H9 (cell line): ENCODE measurements at regions not wholly inside any gene's neighbourhood (a gene's known extent, or its start where the extent isn't known, plus 50 kb on each side); places are given as distances from the start of the nearest gene placed in this dataset.

Experiments
- DNase-seq: peaks from one replicate; pipeline ENCODE4 v3.0.0-alpha.2; 2017
- H2AFZ ChIP-seq: one replicate; pipeline ENCODE4 v1.6.1; 2013; ENCODE audit warnings: mild to moderate bottlenecking, low read length, control low read depth, moderate library complexity
- H2AK5ac ChIP-seq: 2 replicates; pipeline ENCODE4 v1.6.1; 2013; ENCODE audit warnings: low read length, control low read depth, mixed read lengths; ENCODE audit not compliant: insufficient read length
- H2BK120ac ChIP-seq: one replicate; pipeline ENCODE4 v1.6.1; 2013; ENCODE audit warnings: low read depth, mild to moderate bottlenecking, low read length, control low read depth, inconsistent platforms; ENCODE audit not compliant: poor library complexity, severe bottlenecking
- H2BK12ac ChIP-seq: 2 replicates; pipeline ENCODE4 v1.6.1; 2013; ENCODE audit warnings: low read length, control low read depth, mixed read lengths, low read depth; ENCODE audit not compliant: insufficient read length
- H2BK15ac ChIP-seq: 2 replicates; pipeline ENCODE4 v1.6.1; 2013; ENCODE audit warnings: low read depth, low read length, control low read depth
- H2BK20ac ChIP-seq: one replicate; pipeline ENCODE4 v1.6.1; 2013; ENCODE audit warnings: low read depth, mild to moderate bottlenecking, low read length, control low read depth, inconsistent platforms; ENCODE audit not compliant: poor library complexity, severe bottlenecking
- H2BK5ac ChIP-seq: 2 replicates; pipeline ENCODE4 v1.6.1; 2013; ENCODE audit warnings: low read length, control low read depth, mixed read lengths; ENCODE audit not compliant: insufficient read length
- H3K14ac ChIP-seq: 2 replicates; pipeline ENCODE4 v1.6.1; 2013; ENCODE audit warnings: low read length, control low read depth; ENCODE audit not compliant: insufficient read depth
- H3K18ac ChIP-seq: 2 replicates; pipeline ENCODE4 v1.6.1; 2013; ENCODE audit warnings: low read depth, mild to moderate bottlenecking, mixed read lengths, low read length, control low read depth; ENCODE audit not compliant: insufficient read length
- H3K23ac ChIP-seq: 2 replicates; pipeline ENCODE4 v1.6.1; 2013; ENCODE audit warnings: low read length, control low read depth, mixed read lengths, low read depth; ENCODE audit not compliant: insufficient read length
- H3K23me2 ChIP-seq: 2 replicates; pipeline ENCODE4 v1.6.1; 2013; ENCODE audit warnings: low read depth, mild to moderate bottlenecking, mixed read lengths, low read length, control low read depth; ENCODE audit not compliant: insufficient read length, poor library complexity, severe bottlenecking
- H3K27ac ChIP-seq: 2 replicates; pipeline ENCODE4 v1.5.1; 2013; ENCODE audit warnings: low read length, control low read depth, mixed read lengths, low read depth; ENCODE audit not compliant: insufficient read length
- H3K27me3 ChIP-seq: 2 replicates; pipeline ENCODE4 v1.6.1; 2013; ENCODE audit warnings: low read length, control low read depth, inconsistent platforms; ENCODE audit not compliant: insufficient read depth
- H3K4ac ChIP-seq: 2 replicates; pipeline ENCODE4 v1.6.1; 2013; ENCODE audit warnings: low read depth, mild to moderate bottlenecking, control low read depth, inconsistent platforms, low read length, moderate library complexity
- H3K4me1 ChIP-seq: 2 replicates; pipeline ENCODE4 v1.6.1; 2013; ENCODE audit warnings: low read length, control low read depth, inconsistent platforms; ENCODE audit not compliant: insufficient read depth
- H3K4me2 ChIP-seq: 2 replicates; pipeline ENCODE4 v1.6.1; 2013; ENCODE audit warnings: low read length, control low read depth, mixed read lengths; ENCODE audit not compliant: insufficient read length, insufficient read depth
- H3K56ac ChIP-seq: 2 replicates; pipeline ENCODE4 v1.6.1; 2013; ENCODE audit warnings: low read depth, mild to moderate bottlenecking, mixed read lengths, low read length, control low read depth; ENCODE audit not compliant: insufficient read length
- H3K79me1 ChIP-seq: 2 replicates; pipeline ENCODE4 v1.6.1; 2013; ENCODE audit warnings: low read depth, mild to moderate bottlenecking, moderate library complexity, low read length, control low read depth, inconsistent platforms; ENCODE audit not compliant: insufficient read depth, poor library complexity, severe bottlenecking
- H3K79me2 ChIP-seq: 2 replicates; pipeline ENCODE4 v1.6.1; 2013; ENCODE audit warnings: low read length, control low read depth, inconsistent platforms; ENCODE audit not compliant: insufficient read depth
- H3K9ac ChIP-seq: 2 replicates; pipeline ENCODE4 v1.6.1; 2013; ENCODE audit warnings: low read length, control low read depth, mixed read lengths; ENCODE audit not compliant: insufficient read length; ENCODE audit errors: extremely low read depth
- H3K9me3 ChIP-seq: one replicate; pipeline ENCODE4 v1.6.1; 2013; ENCODE audit warnings: low read depth, low read length, inconsistent platforms; ENCODE audit not compliant: control insufficient read depth
- H3T11ph ChIP-seq: one replicate; pipeline ENCODE4 v1.6.1; 2013; ENCODE audit warnings: mild to moderate bottlenecking, low read length, control low read depth, inconsistent platforms
- H4K20me1 ChIP-seq: one replicate; pipeline ENCODE4 v1.6.1; 2013; ENCODE audit not compliant: control insufficient read depth, insufficient read length, insufficient read depth
- H4K5ac ChIP-seq: 2 replicates; pipeline ENCODE4 v1.6.1; 2013; ENCODE audit warnings: low read depth, mild to moderate bottlenecking, mixed read lengths, low read length, control low read depth; ENCODE audit not compliant: insufficient read length
- H4K8ac ChIP-seq: replicated peaks from 2 replicates; pipeline ENCODE4 v1.6.1; 2013; ENCODE audit warnings: low read length, control low read depth, mixed read lengths, low read depth; ENCODE audit not compliant: insufficient read length
- H4K91ac ChIP-seq: 2 replicates; pipeline ENCODE4 v1.6.1; 2013; ENCODE audit warnings: low read depth, mild to moderate bottlenecking, moderate library complexity, mixed read lengths, low read length, control low read depth; ENCODE audit not compliant: insufficient read length
- H3K27ac Mint-ChIP-seq, 3 experiments: 2 replicates in 2 of 3; 3 replicates in 1 of 3; pipeline ENCODE4 v1.8.0; 2020 to 2021; ENCODE audit warnings: mixed read lengths in 3 of 3, mild to moderate bottlenecking in 1 of 3, moderate library complexity in 1 of 3
- H3K27me3 Mint-ChIP-seq: 2 replicates; pipeline ENCODE4 v1.8.0; 2021; ENCODE audit warnings: low read depth, mild to moderate bottlenecking, moderate library complexity, mixed read lengths
- H3K36me3 Mint-ChIP-seq, 3 experiments: 2 replicates in 2 of 3; 3 replicates in 1 of 3; pipeline ENCODE4 v1.8.0; 2020 to 2021; ENCODE audit warnings: low read depth in 3 of 3, mixed read lengths in 3 of 3; ENCODE audit not compliant: insufficient read depth in 1 of 3
- H3K4me1 Mint-ChIP-seq, 2 experiments: 2 replicates each; pipeline ENCODE4 v1.8.0; 2020; ENCODE audit warnings: mixed read lengths in 2 of 2
- H3K4me3 Mint-ChIP-seq, 2 experiments: 2 replicates in 1 of 2; 3 replicates in 1 of 2; pipeline ENCODE4 v1.8.0; 2020 to 2021; ENCODE audit warnings: mild to moderate bottlenecking in 2 of 2, mixed read lengths in 2 of 2, moderate library complexity in 1 of 2
- H3K9me3 Mint-ChIP-seq, 2 experiments: 2 replicates in 1 of 2; 3 replicates in 1 of 2; pipeline ENCODE4 v1.8.0; 2020; ENCODE audit warnings: mild to moderate bottlenecking in 2 of 2, mixed read lengths in 2 of 2, moderate library complexity in 1 of 2
- WGBS: extraction: QIAGEN DNeasy Blood & Tissue Kit; methylation state at CpG from one replicate; pipeline ENCODE4 v1.1.7; 2013; ENCODE audit warnings: missing lambda C conversion rate, low lambda C conversion rate, mixed read lengths; ENCODE audit not compliant: insufficient read length; ENCODE audit errors: extremely low coverage; 5-methylcytosine and 5-hydroxymethylcytosine counted together
- TF ChIP-seq, protein P1 (sequence below): fragments of 200-600 bp; sonication (generic); conservative IDR thresholded peaks from 3 replicates; pipeline ENCODE4 v1.8.0; 2021; ENCODE audit warnings: antibody characterized with exemption, mild to moderate bottlenecking

DNA sequence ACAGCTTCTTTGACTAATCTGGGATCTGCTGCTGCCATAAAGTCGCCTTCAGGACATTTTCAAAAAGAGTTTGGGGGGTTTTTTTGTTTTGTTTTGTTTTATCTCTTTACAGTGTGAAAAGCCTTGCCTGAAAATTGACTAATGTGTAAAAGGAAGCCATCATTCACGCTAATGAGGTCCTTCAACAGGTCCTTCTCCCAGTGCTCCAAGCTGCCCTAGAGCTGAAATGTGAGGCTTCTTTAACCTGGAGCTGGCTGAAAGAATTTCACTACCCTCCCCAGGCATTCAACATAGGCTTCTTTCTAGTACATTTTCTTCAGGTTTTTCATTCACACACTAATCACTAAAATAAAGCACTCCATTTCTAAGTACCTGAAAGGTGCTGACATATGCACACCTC is 145.1 kb upstream of the PRDM1 start:
- H4K20me1 ChIP-seq, result no peaks in the 10 kb centered on the region
- no peak overlapping the region for H3K27ac ChIP-seq
- H3K56ac ChIP-seq, result no peak overlapping the region
- Mint-ChIP-seq H3K9me3 (no peaks in the 10 kb centered on the region), H3K4me3 (no peak overlapping the region), H3K4me1 (peaks cover 6 to 8% of the 10 kb centered on the region in 2 experiments; a peak in 3 of 4 replicates), H3K27me3 (peaks cover 5% of the 10 kb centered on the region), H3K36me3 (no peaks in the 10 kb centered on the region), H3K27ac (no peak overlapping the region)
- no peak overlapping the region for H3K4ac ChIP-seq
- H3K27me3 ChIP-seq, result no peaks in the 10 kb centered on the region
- H3K23me2 ChIP-seq, result no peaks in the 10 kb centered on the region
- no peak overlapping the region for H2BK20ac ChIP-seq
- H4K5ac ChIP-seq, result no peak overlapping the region
- no peak overlapping the region for H2BK5ac ChIP-seq
- no peak overlapping the region for H3K9ac ChIP-seq
- TF ChIP-seq, protein P1, sequence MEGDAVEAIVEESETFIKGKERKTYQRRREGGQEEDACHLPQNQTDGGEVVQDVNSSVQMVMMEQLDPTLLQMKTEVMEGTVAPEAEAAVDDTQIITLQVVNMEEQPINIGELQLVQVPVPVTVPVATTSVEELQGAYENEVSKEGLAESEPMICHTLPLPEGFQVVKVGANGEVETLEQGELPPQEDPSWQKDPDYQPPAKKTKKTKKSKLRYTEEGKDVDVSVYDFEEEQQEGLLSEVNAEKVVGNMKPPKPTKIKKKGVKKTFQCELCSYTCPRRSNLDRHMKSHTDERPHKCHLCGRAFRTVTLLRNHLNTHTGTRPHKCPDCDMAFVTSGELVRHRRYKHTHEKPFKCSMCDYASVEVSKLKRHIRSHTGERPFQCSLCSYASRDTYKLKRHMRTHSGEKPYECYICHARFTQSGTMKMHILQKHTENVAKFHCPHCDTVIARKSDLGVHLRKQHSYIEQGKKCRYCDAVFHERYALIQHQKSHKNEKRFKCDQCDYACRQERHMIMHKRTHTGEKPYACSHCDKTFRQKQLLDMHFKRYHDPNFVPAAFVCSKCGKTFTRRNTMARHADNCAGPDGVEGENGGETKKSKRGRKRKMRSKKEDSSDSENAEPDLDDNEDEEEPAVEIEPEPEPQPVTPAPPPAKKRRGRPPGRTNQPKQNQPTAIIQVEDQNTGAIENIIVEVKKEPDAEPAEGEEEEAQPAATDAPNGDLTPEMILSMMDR, result no peak
- H2AFZ ChIP-seq, result no peak overlapping the region
- H3K9me3 ChIP-seq, result no peaks in the 10 kb centered on the region
- no peak overlapping the region for H4K8ac ChIP-seq
- no CpG with 5 or more reads among the region's 2 CpGs for WGBS
- no peak overlapping the region for H2AK5ac ChIP-seq
- no peak overlapping the region for H3K4me2 ChIP-seq
- no peak overlapping the region for H3K23ac ChIP-seq
- H2BK15ac ChIP-seq, result no peak overlapping the region
- no peaks in the 10 kb centered on the region for H3K79me2 ChIP-seq
- H3K79me1 ChIP-seq, result no peaks in the 10 kb centered on the region
- H3K4me1 ChIP-seq, result no peaks in the 10 kb centered on the region
- H3K14ac ChIP-seq, result no peak overlapping the region
- H4K91ac ChIP-seq, result no peak overlapping the region
- no peak overlapping the region for H2BK12ac ChIP-seq
- DNase-seq, result no peak
- H2BK120ac ChIP-seq, result no peak overlapping the region
- H3T11ph ChIP-seq, result no peak overlapping the region
- H3K18ac ChIP-seq, result no peak overlapping the region
